ENCODE measurements at regions not wholly inside any gene's neighbourhood (a gene's known extent, or its start where the extent isn't known, plus 50 kb on each side); places are given as distances from the start of the nearest gene placed in this dataset.

GRCh38 chr9:2985343-2985742 lies 141.4 kb upstream of the PUM3 start:
- no peak overlapping the region for H3K4me3 ChIP-seq (replicated peaks in 1 of 3)
- no peaks in the 10 kb centered on the region for H3K4me1 ChIP-seq
- H3K36me3 ChIP-seq: no peaks in the 10 kb centered on the region
- H3K27me3 ChIP-seq: no peaks in the 10 kb centered on the region
- no peak overlapping the region for H3K27ac ChIP-seq
- 94 to 98% methylated on average over 2 of the region's 2 CpGs for WGBS, 2 donors
- H3K9me3 ChIP-seq: no peaks in the 10 kb centered on the region
- DNase-seq: no peak
- TF ChIP-seq POLR2A (IDR thresholded peaks at IDR 0.05): no peak
- TF ChIP-seq, protein P1, sequence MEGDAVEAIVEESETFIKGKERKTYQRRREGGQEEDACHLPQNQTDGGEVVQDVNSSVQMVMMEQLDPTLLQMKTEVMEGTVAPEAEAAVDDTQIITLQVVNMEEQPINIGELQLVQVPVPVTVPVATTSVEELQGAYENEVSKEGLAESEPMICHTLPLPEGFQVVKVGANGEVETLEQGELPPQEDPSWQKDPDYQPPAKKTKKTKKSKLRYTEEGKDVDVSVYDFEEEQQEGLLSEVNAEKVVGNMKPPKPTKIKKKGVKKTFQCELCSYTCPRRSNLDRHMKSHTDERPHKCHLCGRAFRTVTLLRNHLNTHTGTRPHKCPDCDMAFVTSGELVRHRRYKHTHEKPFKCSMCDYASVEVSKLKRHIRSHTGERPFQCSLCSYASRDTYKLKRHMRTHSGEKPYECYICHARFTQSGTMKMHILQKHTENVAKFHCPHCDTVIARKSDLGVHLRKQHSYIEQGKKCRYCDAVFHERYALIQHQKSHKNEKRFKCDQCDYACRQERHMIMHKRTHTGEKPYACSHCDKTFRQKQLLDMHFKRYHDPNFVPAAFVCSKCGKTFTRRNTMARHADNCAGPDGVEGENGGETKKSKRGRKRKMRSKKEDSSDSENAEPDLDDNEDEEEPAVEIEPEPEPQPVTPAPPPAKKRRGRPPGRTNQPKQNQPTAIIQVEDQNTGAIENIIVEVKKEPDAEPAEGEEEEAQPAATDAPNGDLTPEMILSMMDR (IDR thresholded peaks at IDR 0.05): no peak
- intact Hi-C loops (cut with DNase I): no loop called here

DNA sequence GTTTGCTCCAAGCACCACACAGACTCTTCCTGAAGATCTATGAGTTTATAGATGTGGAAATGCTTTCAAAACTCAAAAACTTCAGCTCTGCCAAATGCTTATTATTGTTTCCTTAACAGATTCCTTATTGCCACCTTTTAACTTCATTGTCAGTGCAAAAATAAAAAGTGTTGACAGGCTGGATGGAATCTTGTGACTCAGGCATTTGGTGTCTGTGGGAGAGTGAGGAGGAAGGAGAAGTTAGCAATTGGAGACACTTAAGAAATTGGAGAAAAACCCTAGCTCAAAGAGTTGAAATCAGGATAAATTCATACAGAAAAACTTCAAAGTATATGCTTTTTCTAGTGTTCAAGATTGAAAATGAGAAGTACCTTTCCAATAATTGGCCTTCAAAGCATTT lies 140.6 kb upstream of the PUM3 start:
- no peaks in the 10 kb centered on the region for H3K9me3 ChIP-seq
- no peak overlapping the region for H3K27ac ChIP-seq
- no peak for DNase-seq
- TF ChIP-seq POLR2A (IDR thresholded peaks at IDR 0.05): no peak
- no peaks in the 10 kb centered on the region for H3K36me3 ChIP-seq
- H3K27me3 ChIP-seq: no peaks in the 10 kb centered on the region
- no peaks in the 10 kb centered on the region for H3K4me1 ChIP-seq
- H3K4me3 ChIP-seq (replicated peaks in 1 of 3): no peak overlapping the region
- intact Hi-C loops (cut with DNase I): no loop called here

- intact Hi-C loops (cut with DNase I): no loop called here
- Histone ChIP-seq H3K4me3 (replicated peaks in 1 of 3) (no peak overlapping the region), H3K9me3 (no peaks in the 10 kb centered on the region), H3K4me1 (no peaks in the 10 kb centered on the region), H3K27ac (no peak overlapping the region), H3K27me3 (no peaks in the 10 kb centered on the region), H3K36me3 (no peaks in the 10 kb centered on the region)
- TF ChIP-seq, protein P1 (IDR thresholded peaks at IDR 0.05): no peak
- TF ChIP-seq POLR2A (IDR thresholded peaks at IDR 0.05): no peak
- WGBS, 2 donors: 78 to 84% methylated on average over 8 of the region's 8 CpGs
- no peak for DNase-seq
Observed at GRCh38 chr9:2979957-2980610, 136.2 kb upstream of the PUM3 start.

DNA sequence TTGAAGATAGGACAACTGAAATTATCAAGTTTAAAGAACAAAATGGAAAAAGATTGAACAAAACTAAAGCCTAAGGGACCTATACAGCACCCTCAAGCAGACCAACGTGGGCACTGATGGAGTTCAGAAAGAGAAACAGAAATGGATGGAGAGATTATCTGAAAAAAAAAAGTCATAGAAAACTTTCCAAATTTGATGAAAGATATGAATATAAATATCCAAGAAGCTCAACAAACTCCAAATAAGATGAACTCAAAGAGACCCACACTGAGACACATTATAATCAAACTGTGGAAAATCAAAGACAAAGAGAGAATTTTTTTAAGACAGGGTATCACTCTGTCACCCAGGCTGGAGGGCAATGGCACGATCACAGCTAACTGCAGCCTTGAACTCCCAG lies 128.6 kb upstream of the PUM3 start:
- no peak for DNase-seq

DNA sequence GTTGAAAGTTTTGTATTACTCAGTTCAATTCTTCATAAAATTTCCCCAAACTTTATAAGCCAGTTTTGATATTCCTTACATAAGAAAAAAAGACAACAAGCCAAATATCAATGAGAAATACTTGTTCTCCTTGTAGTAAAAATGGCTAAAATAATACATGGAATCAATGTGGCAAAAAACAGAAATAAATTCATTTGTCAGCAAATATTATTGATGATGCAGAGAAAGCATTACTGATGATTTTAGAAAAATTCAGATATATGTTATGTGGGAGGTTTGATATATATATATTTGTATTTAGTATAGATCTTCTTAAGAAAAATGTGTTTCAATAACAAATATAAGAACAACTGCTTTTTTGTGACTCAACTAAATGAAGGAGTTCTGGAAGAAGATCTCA lies 127.0 kb upstream of the PUM3 start:
- Histone ChIP-seq H3K36me3 (no peaks in the 10 kb centered on the region), H3K9me3 (no peaks in the 10 kb centered on the region), H3K4me1 (no peaks in the 10 kb centered on the region), H3K27me3 (no peaks in the 10 kb centered on the region), H3K27ac (no peak overlapping the region), H3K4me3 (replicated peaks in 1 of 3) (no peak overlapping the region)
- DNase-seq: no peak
- intact Hi-C loops (cut with DNase I): no loop called here
- TF ChIP-seq, protein P1 (IDR thresholded peaks at IDR 0.05): no peak
- TF ChIP-seq POLR2A (IDR thresholded peaks at IDR 0.05): no peak

More for the DNA sequence above, 128.6 kb upstream of the PUM3 start:
- no peaks in the 10 kb centered on the region for H3K9me3 ChIP-seq
- no peak overlapping the region for H3K27ac ChIP-seq
- no peak for TF ChIP-seq POLR2A (IDR thresholded peaks at IDR 0.05)
- TF ChIP-seq, protein P1 (IDR thresholded peaks at IDR 0.05): no peak
- no peaks in the 10 kb centered on the region for H3K36me3 ChIP-seq
- WGBS, 2 donors: 65 to 77% methylated on average over 2 of the region's 2 CpGs
- intact Hi-C loops (cut with DNase I): no loop called here
- no peak overlapping the region for H3K4me3 ChIP-seq (replicated peaks in 1 of 3)
- H3K4me1 ChIP-seq: no peaks in the 10 kb centered on the region
- no peaks in the 10 kb centered on the region for H3K27me3 ChIP-seq

GRCh38 chr9:2967766-2968165 lies 123.9 kb upstream of the PUM3 start:
- TF ChIP-seq POLR2A (IDR thresholded peaks at IDR 0.05): no peak
- TF ChIP-seq, protein P1 (IDR thresholded peaks at IDR 0.05): no peak
- no peak for DNase-seq
- H3K36me3 ChIP-seq: no peaks in the 10 kb centered on the region
- H3K4me1 ChIP-seq: no peaks in the 10 kb centered on the region
- no peak overlapping the region for H3K4me3 ChIP-seq (replicated peaks in 1 of 3)
- intact Hi-C loops (cut with DNase I): no loop called here
- no peak overlapping the region for H3K27ac ChIP-seq
- H3K9me3 ChIP-seq: no peaks in the 10 kb centered on the region
- H3K27me3 ChIP-seq: no peaks in the 10 kb centered on the region
